H9 (cell line): ENCODE measurements at regions not wholly inside any gene's neighbourhood (a gene's known extent, or its start where the extent isn't known, plus 50 kb on each side); places are given as distances from the start of the nearest gene placed in this dataset.

Source experiments
- DNase-seq: peaks from one replicate; pipeline ENCODE4 v3.0.0-alpha.2; 2017
- H2AFZ ChIP-seq: one replicate; pipeline ENCODE4 v1.6.1; 2013; ENCODE audit warnings: mild to moderate bottlenecking, low read length, control low read depth, moderate library complexity
- H2AK5ac ChIP-seq: 2 replicates; pipeline ENCODE4 v1.6.1; 2013; ENCODE audit warnings: low read length, control low read depth, mixed read lengths; ENCODE audit not compliant: insufficient read length
- H2BK120ac ChIP-seq: one replicate; pipeline ENCODE4 v1.6.1; 2013; ENCODE audit warnings: low read depth, mild to moderate bottlenecking, low read length, control low read depth, inconsistent platforms; ENCODE audit not compliant: poor library complexity, severe bottlenecking
- H2BK12ac ChIP-seq: 2 replicates; pipeline ENCODE4 v1.6.1; 2013; ENCODE audit warnings: low read length, control low read depth, mixed read lengths, low read depth; ENCODE audit not compliant: insufficient read length
- H2BK15ac ChIP-seq: 2 replicates; pipeline ENCODE4 v1.6.1; 2013; ENCODE audit warnings: low read depth, low read length, control low read depth
- H2BK20ac ChIP-seq: one replicate; pipeline ENCODE4 v1.6.1; 2013; ENCODE audit warnings: low read depth, mild to moderate bottlenecking, low read length, control low read depth, inconsistent platforms; ENCODE audit not compliant: poor library complexity, severe bottlenecking
- H2BK5ac ChIP-seq: 2 replicates; pipeline ENCODE4 v1.6.1; 2013; ENCODE audit warnings: low read length, control low read depth, mixed read lengths; ENCODE audit not compliant: insufficient read length
- H3K14ac ChIP-seq: 2 replicates; pipeline ENCODE4 v1.6.1; 2013; ENCODE audit warnings: low read length, control low read depth; ENCODE audit not compliant: insufficient read depth
- H3K18ac ChIP-seq: 2 replicates; pipeline ENCODE4 v1.6.1; 2013; ENCODE audit warnings: low read depth, mild to moderate bottlenecking, mixed read lengths, low read length, control low read depth; ENCODE audit not compliant: insufficient read length
- H3K23ac ChIP-seq: 2 replicates; pipeline ENCODE4 v1.6.1; 2013; ENCODE audit warnings: low read length, control low read depth, mixed read lengths, low read depth; ENCODE audit not compliant: insufficient read length
- H3K23me2 ChIP-seq: 2 replicates; pipeline ENCODE4 v1.6.1; 2013; ENCODE audit warnings: low read depth, mild to moderate bottlenecking, mixed read lengths, low read length, control low read depth; ENCODE audit not compliant: insufficient read length, poor library complexity, severe bottlenecking
- H3K27ac ChIP-seq: 2 replicates; pipeline ENCODE4 v1.5.1; 2013; ENCODE audit warnings: low read length, control low read depth, mixed read lengths, low read depth; ENCODE audit not compliant: insufficient read length
- H3K27me3 ChIP-seq: 2 replicates; pipeline ENCODE4 v1.6.1; 2013; ENCODE audit warnings: low read length, control low read depth, inconsistent platforms; ENCODE audit not compliant: insufficient read depth
- H3K4ac ChIP-seq: 2 replicates; pipeline ENCODE4 v1.6.1; 2013; ENCODE audit warnings: low read depth, mild to moderate bottlenecking, control low read depth, inconsistent platforms, low read length, moderate library complexity
- H3K4me1 ChIP-seq: 2 replicates; pipeline ENCODE4 v1.6.1; 2013; ENCODE audit warnings: low read length, control low read depth, inconsistent platforms; ENCODE audit not compliant: insufficient read depth
- H3K4me2 ChIP-seq: 2 replicates; pipeline ENCODE4 v1.6.1; 2013; ENCODE audit warnings: low read length, control low read depth, mixed read lengths; ENCODE audit not compliant: insufficient read length, insufficient read depth
- H3K56ac ChIP-seq: 2 replicates; pipeline ENCODE4 v1.6.1; 2013; ENCODE audit warnings: low read depth, mild to moderate bottlenecking, mixed read lengths, low read length, control low read depth; ENCODE audit not compliant: insufficient read length
- H3K79me1 ChIP-seq: 2 replicates; pipeline ENCODE4 v1.6.1; 2013; ENCODE audit warnings: low read depth, mild to moderate bottlenecking, moderate library complexity, low read length, control low read depth, inconsistent platforms; ENCODE audit not compliant: insufficient read depth, poor library complexity, severe bottlenecking
- H3K79me2 ChIP-seq: 2 replicates; pipeline ENCODE4 v1.6.1; 2013; ENCODE audit warnings: low read length, control low read depth, inconsistent platforms; ENCODE audit not compliant: insufficient read depth
- H3K9ac ChIP-seq: 2 replicates; pipeline ENCODE4 v1.6.1; 2013; ENCODE audit warnings: low read length, control low read depth, mixed read lengths; ENCODE audit not compliant: insufficient read length; ENCODE audit errors: extremely low read depth
- H3K9me3 ChIP-seq: one replicate; pipeline ENCODE4 v1.6.1; 2013; ENCODE audit warnings: low read depth, low read length, inconsistent platforms; ENCODE audit not compliant: control insufficient read depth
- H3T11ph ChIP-seq: one replicate; pipeline ENCODE4 v1.6.1; 2013; ENCODE audit warnings: mild to moderate bottlenecking, low read length, control low read depth, inconsistent platforms
- H4K20me1 ChIP-seq: one replicate; pipeline ENCODE4 v1.6.1; 2013; ENCODE audit not compliant: control insufficient read depth, insufficient read length, insufficient read depth
- H4K5ac ChIP-seq: 2 replicates; pipeline ENCODE4 v1.6.1; 2013; ENCODE audit warnings: low read depth, mild to moderate bottlenecking, mixed read lengths, low read length, control low read depth; ENCODE audit not compliant: insufficient read length
- H4K8ac ChIP-seq: replicated peaks from 2 replicates; pipeline ENCODE4 v1.6.1; 2013; ENCODE audit warnings: low read length, control low read depth, mixed read lengths, low read depth; ENCODE audit not compliant: insufficient read length
- H4K91ac ChIP-seq: 2 replicates; pipeline ENCODE4 v1.6.1; 2013; ENCODE audit warnings: low read depth, mild to moderate bottlenecking, moderate library complexity, mixed read lengths, low read length, control low read depth; ENCODE audit not compliant: insufficient read length
- H3K27ac Mint-ChIP-seq, 3 experiments: 2 replicates in 2 of 3; 3 replicates in 1 of 3; pipeline ENCODE4 v1.8.0; 2020 to 2021; ENCODE audit warnings: mixed read lengths in 3 of 3, mild to moderate bottlenecking in 1 of 3, moderate library complexity in 1 of 3
- H3K27me3 Mint-ChIP-seq: 2 replicates; pipeline ENCODE4 v1.8.0; 2021; ENCODE audit warnings: low read depth, mild to moderate bottlenecking, moderate library complexity, mixed read lengths
- H3K36me3 Mint-ChIP-seq, 3 experiments: 2 replicates in 2 of 3; 3 replicates in 1 of 3; pipeline ENCODE4 v1.8.0; 2020 to 2021; ENCODE audit warnings: low read depth in 3 of 3, mixed read lengths in 3 of 3; ENCODE audit not compliant: insufficient read depth in 1 of 3
- H3K4me1 Mint-ChIP-seq, 2 experiments: 2 replicates each; pipeline ENCODE4 v1.8.0; 2020; ENCODE audit warnings: mixed read lengths in 2 of 2
- H3K4me3 Mint-ChIP-seq, 2 experiments: 2 replicates in 1 of 2; 3 replicates in 1 of 2; pipeline ENCODE4 v1.8.0; 2020 to 2021; ENCODE audit warnings: mild to moderate bottlenecking in 2 of 2, mixed read lengths in 2 of 2, moderate library complexity in 1 of 2
- H3K9me3 Mint-ChIP-seq, 2 experiments: 2 replicates in 1 of 2; 3 replicates in 1 of 2; pipeline ENCODE4 v1.8.0; 2020; ENCODE audit warnings: mild to moderate bottlenecking in 2 of 2, mixed read lengths in 2 of 2, moderate library complexity in 1 of 2
- whole genome bisulfite sequencing: extraction: QIAGEN DNeasy Blood & Tissue Kit; methylation state at CpG from one replicate; pipeline ENCODE4 v1.1.7; 2013; ENCODE audit warnings: missing lambda C conversion rate, low lambda C conversion rate, mixed read lengths; ENCODE audit not compliant: insufficient read length; ENCODE audit errors: extremely low coverage; 5-methylcytosine and 5-hydroxymethylcytosine counted together
- TF ChIP-seq, protein P1 (sequence below): fragments of 200-600 bp; sonication (generic); conservative IDR thresholded peaks from 3 replicates; pipeline ENCODE4 v1.8.0; 2021; ENCODE audit warnings: antibody characterized with exemption, mild to moderate bottlenecking

DNA sequence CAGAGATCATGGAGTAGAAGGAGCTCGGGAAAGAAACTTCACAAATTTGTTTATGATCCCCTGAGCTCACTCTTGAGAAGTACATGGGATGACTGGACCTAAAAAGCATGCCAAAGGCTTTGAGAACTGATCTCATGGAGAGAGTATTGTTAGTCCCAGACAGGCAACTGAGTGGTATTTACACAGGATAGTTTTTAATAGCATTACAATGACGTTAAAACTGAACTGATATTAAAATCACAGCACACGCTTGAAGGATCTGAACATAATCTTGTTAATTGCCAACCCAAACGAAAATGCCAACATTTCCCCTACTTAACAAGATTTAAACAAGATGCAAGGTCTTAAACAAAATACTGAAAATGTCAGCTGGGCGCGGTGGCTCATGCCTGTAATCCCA lies 113.2 kb upstream of the NLGN1 start:
- H2BK20ac ChIP-seq, result no peak overlapping the region
- no peak overlapping the region for H3K4ac ChIP-seq
- H2BK120ac ChIP-seq, result no peak overlapping the region
- H3K18ac ChIP-seq, result no peak overlapping the region
- H3K27ac Mint-ChIP-seq, result peak overlapping the region in 2 of 3 experiments; percentile 19 to 26; a peak in 3 of 7 replicates
- H2AK5ac ChIP-seq, result no peak overlapping the region
- H4K20me1 ChIP-seq, result no peaks in the 10 kb centered on the region
- H4K8ac ChIP-seq, result no peak overlapping the region
- H3K9ac ChIP-seq, result no peak overlapping the region
- H3K4me3 Mint-ChIP-seq, result no peak overlapping the region
- no peaks in the 10 kb centered on the region for H3K27me3 Mint-ChIP-seq
- H2BK5ac ChIP-seq, result no peak overlapping the region
- H3K4me2 ChIP-seq, result no peak overlapping the region
- no peak overlapping the region for H4K91ac ChIP-seq
- peaks cover 12% of the 10 kb centered on the region in 2 experiments for H3K9me3 Mint-ChIP-seq
- H2BK15ac ChIP-seq, result no peak overlapping the region
- H3K9me3 ChIP-seq, result no peaks in the 10 kb centered on the region
- H3K4me1 ChIP-seq, result no peaks in the 10 kb centered on the region
- peaks cover 3 to 12% (median 11%) of the 10 kb centered on the region in 3 experiments; a peak in 6 of 7 replicates for H3K36me3 Mint-ChIP-seq
- H2AFZ ChIP-seq, result no peak overlapping the region
- H4K5ac ChIP-seq, result no peak overlapping the region
- DNase-seq, result no peak
- TF ChIP-seq, protein P1, sequence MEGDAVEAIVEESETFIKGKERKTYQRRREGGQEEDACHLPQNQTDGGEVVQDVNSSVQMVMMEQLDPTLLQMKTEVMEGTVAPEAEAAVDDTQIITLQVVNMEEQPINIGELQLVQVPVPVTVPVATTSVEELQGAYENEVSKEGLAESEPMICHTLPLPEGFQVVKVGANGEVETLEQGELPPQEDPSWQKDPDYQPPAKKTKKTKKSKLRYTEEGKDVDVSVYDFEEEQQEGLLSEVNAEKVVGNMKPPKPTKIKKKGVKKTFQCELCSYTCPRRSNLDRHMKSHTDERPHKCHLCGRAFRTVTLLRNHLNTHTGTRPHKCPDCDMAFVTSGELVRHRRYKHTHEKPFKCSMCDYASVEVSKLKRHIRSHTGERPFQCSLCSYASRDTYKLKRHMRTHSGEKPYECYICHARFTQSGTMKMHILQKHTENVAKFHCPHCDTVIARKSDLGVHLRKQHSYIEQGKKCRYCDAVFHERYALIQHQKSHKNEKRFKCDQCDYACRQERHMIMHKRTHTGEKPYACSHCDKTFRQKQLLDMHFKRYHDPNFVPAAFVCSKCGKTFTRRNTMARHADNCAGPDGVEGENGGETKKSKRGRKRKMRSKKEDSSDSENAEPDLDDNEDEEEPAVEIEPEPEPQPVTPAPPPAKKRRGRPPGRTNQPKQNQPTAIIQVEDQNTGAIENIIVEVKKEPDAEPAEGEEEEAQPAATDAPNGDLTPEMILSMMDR, result no peak
- no peak overlapping the region for H3K56ac ChIP-seq
- no peaks in the 10 kb centered on the region for H3K27me3 ChIP-seq
- no peaks in the 10 kb centered on the region for H3K23me2 ChIP-seq
- WGBS, result no CpG with 5 or more reads among the region's 6 CpGs
- H3T11ph ChIP-seq, result no peak overlapping the region
- H3K14ac ChIP-seq, result no peak overlapping the region
- H3K4me1 Mint-ChIP-seq, result peaks cover 16 to 24% of the 10 kb centered on the region in 2 experiments
- no peaks in the 10 kb centered on the region for H3K79me1 ChIP-seq
- H3K27ac ChIP-seq, result no peak overlapping the region
- H2BK12ac ChIP-seq, result no peak overlapping the region
- no peaks in the 10 kb centered on the region for H3K79me2 ChIP-seq
- H3K23ac ChIP-seq, result no peak overlapping the region
